K562 (cell line): ENCODE measurements at regions not wholly inside any gene's neighbourhood (a gene's known extent, or its start where the extent isn't known, plus 50 kb on each side); places are given as distances from the start of the nearest gene placed in this dataset.

Source experiments
- ATAC-seq: fragments of 200-7000 bp; cut with Tn5 transposase; 3 replicates; pipeline ENCODE4 v1.9.1; 2020; ENCODE audit warnings: moderate library complexity
- BruUV-seq: library from RNA; stranded (reverse); fragments of 400-500 nt; replicated peaks from 2 replicates; lab custom pipeline; 2021; lab: Mats Ljungman, UMichigan
- CTCF ChIA-PET: fragments of 300-600 bp; formaldehyde crosslinking; extraction: SDS; loops from one replicate; lab custom pipeline; 2021; ENCODE audit warnings: low intra/inter-chr PET ratio; lab: Yijun Ruan, JAX
- POLR2A ChIA-PET: fragments of 300-600, 350-650 bp; sonication (Branson Sonifier 250); formaldehyde crosslinking; extraction: SDS; loops from one replicate; lab custom pipeline; 2021; ENCODE audit warnings: antibody characterized with exemption, inconsistent platforms; lab: Yijun Ruan, JAX
- DNase-seq, 4 experiments: peaks; one replicate each; pipeline versions ENCODE4 v3.0.0 to v3.0.0-alpha.2; 2011 to 2018; ENCODE audit warnings: low spot score in 3 of 4, mixed read lengths in 3 of 4; ENCODE audit errors: extremely low read depth in 1 of 4
- FAIRE-seq: peaks from 2 replicates; lab custom pipeline; 2011; peaks lifted over from hg19 to GRCh38; lab: Jason Lieb, UNC
- H2AFZ ChIP-seq: 2 replicates; pipeline ENCODE4 v1.6.0; 2011; ENCODE audit warnings: low read depth, low read length, control low read depth, inconsistent platforms
- H3K27ac ChIP-seq: fragments of 200-600 bp; 3 replicates; pipeline ENCODE4 v1.8.0; 2011; ENCODE audit warnings: low read depth, mild to moderate bottlenecking, control low read depth, inconsistent platforms, low read length, moderate library complexity, mixed read lengths; ENCODE audit errors: extremely low read depth
- H3K27me3 ChIP-seq, 2 experiments: fragments of 300-600 bp in 1 of 2; 2 replicates in 1 of 2; 3 replicates in 1 of 2; pipeline versions ENCODE4 v1.6.0 to v1.8.0; 2011; ENCODE audit warnings: inconsistent platforms in 2 of 2, low read length in 2 of 2, mild to moderate bottlenecking in 1 of 2, mixed read lengths in 1 of 2, moderate library complexity in 1 of 2; ENCODE audit not compliant: control insufficient read depth in 2 of 2, insufficient read depth in 2 of 2
- H3K36me3 ChIP-seq: fragments of 300-600 bp; 3 replicates; pipeline ENCODE4 v1.8.0; 2011; ENCODE audit warnings: mild to moderate bottlenecking, low read length, inconsistent platforms; ENCODE audit not compliant: control insufficient read depth, insufficient read depth
- H3K4me1 ChIP-seq, 2 experiments: fragments of 200-600 bp in 1 of 2; replicated peaks in 1 of 2; 2 replicates in 1 of 2; 3 replicates in 1 of 2; pipeline versions ENCODE4 v1.5.1 to v1.8.0; 2011; ENCODE audit warnings: inconsistent platforms in 2 of 2, low read length in 2 of 2, mild to moderate bottlenecking in 1 of 2, mixed read lengths in 1 of 2, moderate library complexity in 1 of 2; ENCODE audit not compliant: control insufficient read depth in 2 of 2, insufficient read depth in 2 of 2
- H3K4me2 ChIP-seq: 2 replicates; pipeline ENCODE4 v1.6.1; 2011; ENCODE audit warnings: low read length, control low read depth, inconsistent platforms, mixed read lengths; ENCODE audit not compliant: insufficient read depth
- H3K4me3 ChIP-seq: fragments of 200-600 bp; sonication (generic), shearing (Covaris generic); 2 replicates; pipeline ENCODE4 v1.5.1; 2016; ENCODE audit warnings: control low read depth, inconsistent platforms
- H3K79me2 ChIP-seq: fragments of 200-600 bp; 3 replicates; pipeline ENCODE4 v1.8.0; 2011; ENCODE audit warnings: low read length, inconsistent platforms; ENCODE audit not compliant: control insufficient read depth, insufficient read depth
- H3K9ac ChIP-seq, 2 experiments: 2 replicates each; pipeline versions ENCODE4 v1.6.0 to v1.6.1; 2011; ENCODE audit warnings: low read depth in 2 of 2, low read length in 2 of 2, control low read depth in 1 of 2, inconsistent platforms in 1 of 2, mild to moderate bottlenecking in 1 of 2, mixed read lengths in 1 of 2; ENCODE audit not compliant: insufficient read depth in 1 of 2
- H3K9me1 ChIP-seq: one replicate; pipeline ENCODE4 v1.6.0; 2011; ENCODE audit warnings: inconsistent platforms, mild to moderate bottlenecking, low read length, moderate library complexity; ENCODE audit not compliant: control insufficient read depth, insufficient read depth
- H3K9me3 ChIP-seq: replicated peaks from 2 replicates; pipeline ENCODE4 v1.5.1; 2011; ENCODE audit warnings: low read depth, low read length, inconsistent platforms; ENCODE audit not compliant: control insufficient read depth, insufficient read depth
- H4K20me1 ChIP-seq: replicated peaks from 2 replicates; pipeline ENCODE4 v1.6.1; 2011; ENCODE audit warnings: low read length, inconsistent platforms, mixed read lengths; ENCODE audit not compliant: control insufficient read depth, insufficient read depth
- PRDM10 ChIP-seq: fragments of 450-650 bp; IDR thresholded peaks from 2 replicates; pipeline ENCODE4 v1.6.1; 2018; ENCODE audit not compliant: partially characterized antibody
- RAD51 ChIP-seq: fragments of 450-650 bp; IDR thresholded peaks from 2 replicates; pipeline ENCODE4 v1.7.1; 2016; ENCODE audit warnings: low read depth, mild to moderate bottlenecking, borderline replicate concordance
- WGBS: fragments of 100-300 bp; shearing (Covaris generic); methylation state at CpG from one replicate; pipeline ENCODE4 v1.1.6; 2016; ENCODE audit warnings: low coverage, mixed read lengths; ENCODE audit not compliant: insufficient coverage; ENCODE audit errors: missing lambda C conversion rate; 5-methylcytosine and 5-hydroxymethylcytosine counted together
- in situ Hi-C: fragments of 300-500 bp; cut with MboI; formaldehyde crosslinking; loops from 4 replicates; pipeline ENCODE4 v1.15.0; 2018; ENCODE audit warnings: inconsistent platforms, mixed read lengths
- intact Hi-C: fragments of 100-400 bp; cut with micrococcal nuclease; formaldehyde crosslinking; loops from 2 replicates; pipeline ENCODE4 v1.14.2; 2022

GRCh38 chr17:68102318-68102758 is 66.8 kb downstream of the KPNA2 start:
- H3K4me1 ChIP-seq: peaks cover 0 to 5% of the 10 kb centered on the region in 2 experiments; a peak in 2 of 5 replicates
- ATAC-seq (peak; percentile 12; the same call in 2 of the 3 replicates), DNase-seq (no peak), FAIRE-seq (no peak)
- H3K27me3 ChIP-seq: no peaks in the 10 kb centered on the region
- H3K9ac ChIP-seq: peak overlapping the region in 1 of 2 experiments; percentile 54; a peak in 2 of 4 replicates
- H3K4me2 ChIP-seq: peak overlapping the region; percentile 55
- TSS peak; percentile 40 for BruUV-seq
- H3K27ac ChIP-seq: no peak overlapping the region; the same call in 2 of the 3 replicates
- peak overlapping the region; percentile 40 for H3K4me3 ChIP-seq
- CTCF ChIA-PET: no interaction called here
- H3K9me3 ChIP-seq: 0 out of 2 replicates have a peak, but pooled peaks cover 3% of the 10 kb centered on the region
- in situ Hi-C loops: no loop called here
- 29% methylated on average over 18 of the region's 21 CpGs for WGBS
- H3K9me1 ChIP-seq: no peaks in the 10 kb centered on the region
- no peaks in the 10 kb centered on the region for H3K79me2 ChIP-seq
- no peaks in the 10 kb centered on the region for H3K36me3 ChIP-seq
- no peaks in the 10 kb centered on the region for H4K20me1 ChIP-seq
- intact Hi-C loops: no loop called here
- H2AFZ ChIP-seq: peak overlapping the region; percentile 68; the same call in 1 of the 2 replicates
- TF ChIP-seq RAD51: no peak
- TF ChIP-seq PRDM10: peak; percentile 75
- TF ChIP-seq, all 486 proteins: peak for 1
- POLR2A ChIA-PET: no interaction called here
